ENCODE measurements at regions not wholly inside any gene's neighbourhood (a gene's known extent, or its start where the extent isn't known, plus 50 kb on each side); places are given as distances from the start of the nearest gene placed in this dataset.

DNA sequence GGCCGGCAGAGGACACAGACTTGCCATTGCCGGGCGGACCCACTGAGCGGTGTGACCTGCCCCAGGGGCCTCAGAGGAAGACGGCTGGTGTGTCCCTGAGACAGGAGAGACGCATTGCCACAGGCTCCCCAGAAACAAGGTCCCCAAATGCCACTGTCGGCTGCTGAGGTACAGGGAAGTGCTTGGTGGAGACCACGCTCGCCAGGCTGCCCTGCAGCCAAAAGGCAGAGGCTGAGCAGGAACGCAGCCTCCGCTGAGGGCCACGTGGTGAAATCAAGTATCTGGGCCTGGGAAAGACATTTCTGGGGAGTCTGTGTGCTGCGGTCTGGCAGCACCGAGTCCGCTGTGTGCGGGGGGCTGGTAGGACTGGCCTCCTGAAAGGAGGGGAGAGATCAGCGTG, 794.9 kb downstream of the BRD1 start:
- no peaks in the 10 kb centered on the region for H3K4me1 ChIP-seq (replicated peaks in 1 of 2)
- intact Hi-C loops (cut with DNase I): no loop called here
- H3K36me3 ChIP-seq (replicated peaks in 1 of 2): no peaks in the 10 kb centered on the region
- H3K4me3 ChIP-seq: no peak overlapping the region
- WGBS, 4 donors: 74 to 77% (median 76%) methylated on average over 8 to 17 of the region's 17 CpGs
- no peaks in the 10 kb centered on the region for H3K27me3 ChIP-seq
- DNase-seq: no peak
- TF ChIP-seq, protein P1, sequence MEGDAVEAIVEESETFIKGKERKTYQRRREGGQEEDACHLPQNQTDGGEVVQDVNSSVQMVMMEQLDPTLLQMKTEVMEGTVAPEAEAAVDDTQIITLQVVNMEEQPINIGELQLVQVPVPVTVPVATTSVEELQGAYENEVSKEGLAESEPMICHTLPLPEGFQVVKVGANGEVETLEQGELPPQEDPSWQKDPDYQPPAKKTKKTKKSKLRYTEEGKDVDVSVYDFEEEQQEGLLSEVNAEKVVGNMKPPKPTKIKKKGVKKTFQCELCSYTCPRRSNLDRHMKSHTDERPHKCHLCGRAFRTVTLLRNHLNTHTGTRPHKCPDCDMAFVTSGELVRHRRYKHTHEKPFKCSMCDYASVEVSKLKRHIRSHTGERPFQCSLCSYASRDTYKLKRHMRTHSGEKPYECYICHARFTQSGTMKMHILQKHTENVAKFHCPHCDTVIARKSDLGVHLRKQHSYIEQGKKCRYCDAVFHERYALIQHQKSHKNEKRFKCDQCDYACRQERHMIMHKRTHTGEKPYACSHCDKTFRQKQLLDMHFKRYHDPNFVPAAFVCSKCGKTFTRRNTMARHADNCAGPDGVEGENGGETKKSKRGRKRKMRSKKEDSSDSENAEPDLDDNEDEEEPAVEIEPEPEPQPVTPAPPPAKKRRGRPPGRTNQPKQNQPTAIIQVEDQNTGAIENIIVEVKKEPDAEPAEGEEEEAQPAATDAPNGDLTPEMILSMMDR (IDR thresholded peaks at IDR 0.05): no peak
- TF ChIP-seq POLR2A (IDR thresholded peaks at IDR 0.05): no peak
- H3K9me3 ChIP-seq (replicated peaks in 1 of 3): no peaks in the 10 kb centered on the region
- H3K27ac ChIP-seq: no peak overlapping the region

DNA sequence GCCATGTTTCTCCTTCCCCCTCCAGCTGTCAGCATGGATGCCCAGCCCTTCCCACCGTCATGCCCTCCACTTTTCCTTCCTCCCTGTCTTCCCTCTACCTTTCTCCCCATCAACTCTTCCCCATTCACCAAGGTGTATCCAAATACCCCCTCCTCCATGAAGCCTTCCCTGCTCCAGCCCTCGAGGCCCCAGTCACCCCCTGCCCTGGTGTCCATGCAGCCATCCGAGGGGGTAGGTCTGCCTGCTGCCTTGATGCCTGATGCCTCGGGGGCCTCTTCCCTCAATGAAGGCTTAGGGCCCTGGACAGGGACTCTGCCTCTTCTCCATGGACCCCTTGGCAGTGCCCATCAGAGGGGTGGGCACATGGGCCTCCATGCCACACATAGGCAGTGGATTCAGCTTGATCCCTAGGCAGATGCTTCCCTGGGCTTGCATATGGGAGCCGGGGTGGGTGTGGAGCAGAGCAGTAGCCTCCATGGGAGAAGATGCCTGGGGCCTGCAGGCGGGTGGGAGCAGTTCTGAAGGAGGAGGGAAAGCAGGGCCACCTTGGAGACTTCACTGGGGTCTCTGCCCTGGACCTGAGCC, 795.8 kb downstream of the BRD1 start:
- Histone ChIP-seq H3K36me3 (replicated peaks in 1 of 2) (no peaks in the 10 kb centered on the region), H3K4me3 (no peak overlapping the region), H3K27me3 (no peaks in the 10 kb centered on the region), H3K9me3 (replicated peaks in 1 of 3) (no peaks in the 10 kb centered on the region), H3K4me1 (replicated peaks in 1 of 2) (no peaks in the 10 kb centered on the region), H3K27ac (no peak overlapping the region)
- WGBS, 4 donors: 44 to 78% (median 49%) methylated on average over 6 of the region's 6 CpGs
- no peak for DNase-seq
- intact Hi-C loops (cut with DNase I): no loop called here
- TF ChIP-seq, protein P1 (IDR thresholded peaks at IDR 0.05): no peak
- TF ChIP-seq POLR2A (IDR thresholded peaks at IDR 0.05): no peak

DNA sequence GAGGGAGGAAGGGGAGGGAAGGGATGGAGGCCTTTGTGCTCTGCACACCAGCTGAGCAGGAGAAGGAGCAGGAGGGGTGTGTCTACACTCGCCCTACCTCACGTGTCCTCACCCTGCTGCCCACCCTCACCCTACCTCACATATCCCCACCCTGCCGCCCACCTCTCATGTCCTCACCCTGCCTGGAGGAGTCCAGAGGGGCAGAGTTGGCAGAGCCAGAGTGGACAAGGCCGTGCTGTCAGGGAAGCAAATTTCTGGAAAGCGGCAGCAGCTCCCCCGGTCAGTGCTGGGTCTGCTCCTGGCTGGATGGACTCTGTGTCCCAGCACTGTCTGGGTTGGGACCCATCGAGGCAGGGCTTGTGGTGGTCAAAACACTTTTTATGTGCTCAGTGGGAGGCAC, 799.6 kb downstream of the BRD1 start:
- Histone ChIP-seq H3K27ac (no peak overlapping the region), H3K36me3 (replicated peaks in 1 of 2) (no peaks in the 10 kb centered on the region), H3K4me1 (replicated peaks in 1 of 2) (no peaks in the 10 kb centered on the region), H3K4me3 (no peak overlapping the region), H3K9me3 (replicated peaks in 1 of 3) (no peaks in the 10 kb centered on the region), H3K27me3 (no peaks in the 10 kb centered on the region)
- WGBS, 4 donors: 78 to 87% (median 82%) methylated on average over 4 to 7 of the region's 7 CpGs
- intact Hi-C loops (cut with DNase I): no loop called here
- DNase-seq: no peak
- TF ChIP-seq, protein P1 (IDR thresholded peaks at IDR 0.05): no peak
- TF ChIP-seq POLR2A (IDR thresholded peaks at IDR 0.05): no peak

- Histone ChIP-seq H3K27ac (no peak overlapping the region), H3K9me3 (replicated peaks in 1 of 3) (no peaks in the 10 kb centered on the region), H3K27me3 (no peaks in the 10 kb centered on the region), H3K4me3 (no peak overlapping the region), H3K4me1 (replicated peaks in 1 of 2) (no peaks in the 10 kb centered on the region), H3K36me3 (replicated peaks in 1 of 2) (no peaks in the 10 kb centered on the region)
- 61 to 68% (median 64%) methylated on average over 8 to 9 of the region's 9 CpGs for WGBS, 4 donors
- DNase-seq: no peak
- intact Hi-C loops (cut with DNase I): no loop called here
- TF ChIP-seq, protein P1 (IDR thresholded peaks at IDR 0.05): no peak
- TF ChIP-seq POLR2A (IDR thresholded peaks at IDR 0.05): no peak
Measured at GRCh38 chr22:49027368-49027670, 800.4 kb downstream of the BRD1 start.

Measured in adrenal gland (tissue), 9 donors.